ENCODE measurements at regions not wholly inside any gene's neighbourhood (a gene's known extent, or its start where the extent isn't known, plus 50 kb on each side); places are given as distances from the start of the nearest gene placed in this dataset.

GRCh38 chr3:195001961-195002861 lies 268.7 kb downstream of the XXYLT1 start:
- no peak overlapping the region for H3K4me3 ChIP-seq
- peaks cover 3% of the 10 kb centered on the region for H3K4me1 ChIP-seq
- peak; percentile 40 for DNase-seq
- intact Hi-C loops (cut with DNase I; ENCODE audit: low total_unique reads): no loop called here
- no peaks in the 10 kb centered on the region for H3K9me3 ChIP-seq
- no peaks in the 10 kb centered on the region for H3K27me3 ChIP-seq
- 39 to 50% methylated on average over 9 of the region's 9 CpGs for WGBS, 2 donors
- no peaks in the 10 kb centered on the region for H3K36me3 ChIP-seq (ENCODE audit: low read depth, missing control alignments)
- no peak overlapping the region for H3K27ac ChIP-seq
- TF ChIP-seq CTCF (IDR thresholded peaks at IDR 0.05) (peak in 1 of 3 experiments; percentile 32), POLR2A (IDR thresholded peaks at IDR 0.05) (no peak)

GRCh38 chr3:195003006-195003892 lies 267.7 kb downstream of the XXYLT1 start:
- no peaks in the 10 kb centered on the region for H3K9me3 ChIP-seq
- H3K4me1 ChIP-seq: peaks cover 3% of the 10 kb centered on the region
- peak; percentile 28 for DNase-seq
- no peak for TF ChIP-seq CTCF (IDR thresholded peaks at IDR 0.05)
- no peak for TF ChIP-seq POLR2A (IDR thresholded peaks at IDR 0.05)
- no peaks in the 10 kb centered on the region for H3K36me3 ChIP-seq (ENCODE audit: low read depth, missing control alignments)
- intact Hi-C loops (cut with DNase I; ENCODE audit: low total_unique reads): no loop called here
- no peak overlapping the region for H3K4me3 ChIP-seq
- 67 to 70% methylated on average over 13 of the region's 13 CpGs for WGBS, 2 donors
- no peaks in the 10 kb centered on the region for H3K27me3 ChIP-seq
- H3K27ac ChIP-seq: no peak overlapping the region

GRCh38 chr3:195003893-195004289 lies 267.1 kb downstream of the XXYLT1 start:
- WGBS, 2 donors: 89 to 90% methylated on average over 8 of the region's 8 CpGs
- intact Hi-C loops (cut with DNase I; ENCODE audit: low total_unique reads): no loop called here
- H3K27ac ChIP-seq: no peak overlapping the region

More at GRCh38 chr3:195003893-195004289, 267.1 kb downstream of the XXYLT1 start:
- H3K27me3 ChIP-seq: no peaks in the 10 kb centered on the region
- peaks cover 3% of the 10 kb centered on the region for H3K4me1 ChIP-seq
- TF ChIP-seq CTCF (IDR thresholded peaks at IDR 0.05) (no peak), POLR2A (IDR thresholded peaks at IDR 0.05) (no peak)
- no peak for DNase-seq
- H3K4me3 ChIP-seq: no peak overlapping the region
- no peaks in the 10 kb centered on the region for H3K36me3 ChIP-seq (ENCODE audit: low read depth, missing control alignments)
- H3K9me3 ChIP-seq: no peaks in the 10 kb centered on the region

All from testis (tissue), 2 donors.